Neural cell (in vitro differentiated cells): ENCODE measurements at regions not wholly inside any gene's neighbourhood (a gene's known extent, or its start where the extent isn't known, plus 50 kb on each side); places are given as distances from the start of the nearest gene placed in this dataset.

ENCODE experiments used
- H2AFZ ChIP-seq: fragments of 200-600, 300-800 bp; sonication (generic), shearing (Covaris generic); 2 replicates; pipeline ENCODE4 v1.6.0; 2014; ENCODE audit warnings: low read depth, mild to moderate bottlenecking, antibody characterized with exemption, low read length, moderate library complexity
- H3F3A ChIP-seq: fragments of 200-600 bp; shearing (Covaris generic); 2 replicates; pipeline ENCODE4 v1.6.1; 2016; ENCODE audit warnings: mild to moderate bottlenecking, moderate library complexity, mixed read lengths, antibody characterized with exemption, low read length; ENCODE audit not compliant: insufficient read depth, poor library complexity, severe bottlenecking
- H3K27ac ChIP-seq: fragments of 200-600, 300-800 bp; sonication (generic), shearing (Covaris generic); 2 replicates; pipeline ENCODE4 v1.5.1; 2014; ENCODE audit warnings: mild to moderate bottlenecking, low read length, moderate library complexity
- H3K27me3 ChIP-seq: fragments of 300-800, 200-600 bp; sonication (generic), shearing (Covaris generic); 2 replicates; pipeline ENCODE4 v1.6.0; 2014; ENCODE audit warnings: mild to moderate bottlenecking, low read depth, low read length, moderate library complexity; ENCODE audit not compliant: insufficient read depth
- H3K36me3 ChIP-seq: fragments of 300-800, 200-600 bp; sonication (generic), shearing (Covaris generic); 2 replicates; pipeline ENCODE4 v1.5.1; 2014; ENCODE audit warnings: mild to moderate bottlenecking, antibody characterized with exemption, low read length, moderate library complexity; ENCODE audit not compliant: insufficient read depth
- H3K4me2 ChIP-seq: fragments of 300-800, 200-600 bp; sonication (generic), shearing (Covaris generic); 2 replicates; pipeline ENCODE4 v1.6.0; 2014; ENCODE audit warnings: mild to moderate bottlenecking, low read length
- H3K4me3 ChIP-seq: fragments of 300-800, 200-600 bp; sonication (generic), shearing (Covaris generic); 2 replicates; pipeline ENCODE4 v1.5.1; 2014; ENCODE audit warnings: mild to moderate bottlenecking, low read length, moderate library complexity
- H3K79me2 ChIP-seq: fragments of 200-600 bp; shearing (Covaris generic); replicated peaks from 2 replicates; pipeline ENCODE4 v1.6.0; 2014; ENCODE audit warnings: mild to moderate bottlenecking, low read length, moderate library complexity; ENCODE audit not compliant: insufficient read depth
- H3K9ac ChIP-seq: fragments of 300-800, 200-600 bp; sonication (generic), shearing (Covaris generic); 2 replicates; pipeline ENCODE4 v1.6.1; 2016; ENCODE audit warnings: mild to moderate bottlenecking, low read length, mixed read lengths
- H3K9me2 ChIP-seq: fragments of 200-600 bp; shearing (Covaris generic); 2 replicates; pipeline ENCODE4 v1.6.1; 2016; ENCODE audit warnings: mild to moderate bottlenecking, low read length, mixed read lengths; ENCODE audit not compliant: insufficient read depth
- H3K9me3 ChIP-seq: fragments of 200-600, 300-800 bp; sonication (generic), shearing (Covaris generic); 2 replicates; pipeline ENCODE4 v1.6.1; 2016; ENCODE audit warnings: mild to moderate bottlenecking, mixed run types, low read length, moderate library complexity, mixed read lengths
- H4K20me1 ChIP-seq: fragments of 200-600 bp; shearing (Covaris generic); 2 replicates; pipeline ENCODE4 v1.6.1; 2016; ENCODE audit warnings: mild to moderate bottlenecking, mixed run types; ENCODE audit not compliant: insufficient read depth
- EP300 ChIP-seq: fragments of 450-650 bp; conservative IDR thresholded peaks from 2 replicates; pipeline ENCODE4 v1.6.1; 2014; ENCODE audit warnings: antibody characterized with exemption, mild to moderate bottlenecking, moderate library complexity; ENCODE audit not compliant: poor library complexity, severe bottlenecking
- EZH2 ChIP-seq: fragments of 200-600, 300-800 bp; shearing (Covaris generic), sonication (generic); IDR thresholded peaks from 2 replicates; pipeline ENCODE4 v1.6.1; 2014; ENCODE audit warnings: antibody characterized with exemption, low read length, borderline replicate concordance, mild to moderate bottlenecking; ENCODE audit not compliant: insufficient read depth, poor library complexity, severe bottlenecking
- MXI1 ChIP-seq: fragments of 450-650 bp; conservative IDR thresholded peaks from 2 replicates; pipeline ENCODE4 v1.6.1; 2014; ENCODE audit warnings: antibody characterized with exemption, mild to moderate bottlenecking; ENCODE audit not compliant: poor library complexity, severe bottlenecking
- POLR2AphosphoS5 ChIP-seq: IDR thresholded peaks from 2 replicates; pipeline ENCODE4 v1.6.1; 2012
- RAD21 ChIP-seq: fragments of 450-650 bp; conservative IDR thresholded peaks from 2 replicates; pipeline ENCODE4 v1.6.1; 2014; ENCODE audit warnings: antibody characterized with exemption, mild to moderate bottlenecking, moderate library complexity
- SMC3 ChIP-seq: fragments of 450-650 bp; conservative IDR thresholded peaks from 2 replicates; pipeline ENCODE4 v1.6.1; 2014; ENCODE audit warnings: antibody characterized with exemption, mild to moderate bottlenecking, moderate library complexity; ENCODE audit not compliant: poor library complexity
- TAF1 ChIP-seq: IDR thresholded peaks from 2 replicates; pipeline ENCODE4 v1.6.1; 2012; ENCODE audit warnings: low read depth
- TF ChIP-seq, protein P1 (sequence below): fragments of 450-650 bp; IDR thresholded peaks from 2 replicates; pipeline ENCODE4 v1.5.1; 2014; ENCODE audit warnings: antibody characterized with exemption, mild to moderate bottlenecking, moderate library complexity; ENCODE audit not compliant: poor library complexity, severe bottlenecking
- TF ChIP-seq, protein P2 (sequence below): IDR thresholded peaks from 2 replicates; pipeline ENCODE4 v1.6.1; 2012; ENCODE audit warnings: borderline replicate concordance

DNA sequence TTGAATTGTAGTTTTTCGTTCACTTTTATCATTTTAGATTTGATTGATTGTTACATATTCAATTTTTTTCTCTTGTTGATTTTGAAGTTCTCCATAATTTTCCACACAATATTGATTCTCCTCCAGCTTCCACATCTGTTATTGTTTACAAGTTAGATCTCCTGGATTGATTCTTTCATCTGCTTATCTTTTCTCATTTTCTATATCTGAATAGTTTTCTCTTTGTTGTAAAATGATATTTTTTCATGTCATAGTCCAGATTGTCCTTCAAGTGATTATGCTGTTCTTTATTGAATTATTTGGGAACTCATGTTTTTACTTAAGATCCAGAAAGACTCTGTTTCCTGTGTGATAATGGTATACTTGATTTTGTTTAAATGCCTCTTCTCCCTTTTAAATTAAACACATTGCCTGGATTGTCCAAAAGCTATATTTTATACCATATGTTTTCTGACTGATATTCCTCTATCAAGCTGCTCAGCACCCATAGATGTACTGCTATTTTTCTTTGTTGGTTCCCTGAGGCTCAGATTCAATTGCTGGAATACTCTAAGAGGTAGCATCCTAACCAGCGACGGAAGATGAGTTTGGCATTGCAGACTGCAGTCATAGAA, 206.6 kb upstream of the PRR16 start:
- Histone ChIP-seq H3K27ac (no peak overlapping the region), H3K9me2 (no peaks in the 10 kb centered on the region), H3K9me3 (no peaks in the 10 kb centered on the region), H3K9ac (no peak overlapping the region), H3K4me3 (no peak overlapping the region), H2AFZ (no peak overlapping the region), H3K4me2 (no peak overlapping the region), H3K79me2 (no peaks in the 10 kb centered on the region), H3K36me3 (no peaks in the 10 kb centered on the region), H4K20me1 (no peaks in the 10 kb centered on the region), H3F3A (no peaks in the 10 kb centered on the region), H3K27me3 (no peaks in the 10 kb centered on the region)
- TF ChIP-seq EZH2 (no peak), EP300 (no peak), TAF1 (no peak), POLR2AphosphoS5 (no peak), MXI1 (no peak), RAD21 (no peak), SMC3 (no peak)
- TF ChIP-seq, protein P1, sequence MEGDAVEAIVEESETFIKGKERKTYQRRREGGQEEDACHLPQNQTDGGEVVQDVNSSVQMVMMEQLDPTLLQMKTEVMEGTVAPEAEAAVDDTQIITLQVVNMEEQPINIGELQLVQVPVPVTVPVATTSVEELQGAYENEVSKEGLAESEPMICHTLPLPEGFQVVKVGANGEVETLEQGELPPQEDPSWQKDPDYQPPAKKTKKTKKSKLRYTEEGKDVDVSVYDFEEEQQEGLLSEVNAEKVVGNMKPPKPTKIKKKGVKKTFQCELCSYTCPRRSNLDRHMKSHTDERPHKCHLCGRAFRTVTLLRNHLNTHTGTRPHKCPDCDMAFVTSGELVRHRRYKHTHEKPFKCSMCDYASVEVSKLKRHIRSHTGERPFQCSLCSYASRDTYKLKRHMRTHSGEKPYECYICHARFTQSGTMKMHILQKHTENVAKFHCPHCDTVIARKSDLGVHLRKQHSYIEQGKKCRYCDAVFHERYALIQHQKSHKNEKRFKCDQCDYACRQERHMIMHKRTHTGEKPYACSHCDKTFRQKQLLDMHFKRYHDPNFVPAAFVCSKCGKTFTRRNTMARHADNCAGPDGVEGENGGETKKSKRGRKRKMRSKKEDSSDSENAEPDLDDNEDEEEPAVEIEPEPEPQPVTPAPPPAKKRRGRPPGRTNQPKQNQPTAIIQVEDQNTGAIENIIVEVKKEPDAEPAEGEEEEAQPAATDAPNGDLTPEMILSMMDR, result no peak
- TF ChIP-seq, protein P2, sequence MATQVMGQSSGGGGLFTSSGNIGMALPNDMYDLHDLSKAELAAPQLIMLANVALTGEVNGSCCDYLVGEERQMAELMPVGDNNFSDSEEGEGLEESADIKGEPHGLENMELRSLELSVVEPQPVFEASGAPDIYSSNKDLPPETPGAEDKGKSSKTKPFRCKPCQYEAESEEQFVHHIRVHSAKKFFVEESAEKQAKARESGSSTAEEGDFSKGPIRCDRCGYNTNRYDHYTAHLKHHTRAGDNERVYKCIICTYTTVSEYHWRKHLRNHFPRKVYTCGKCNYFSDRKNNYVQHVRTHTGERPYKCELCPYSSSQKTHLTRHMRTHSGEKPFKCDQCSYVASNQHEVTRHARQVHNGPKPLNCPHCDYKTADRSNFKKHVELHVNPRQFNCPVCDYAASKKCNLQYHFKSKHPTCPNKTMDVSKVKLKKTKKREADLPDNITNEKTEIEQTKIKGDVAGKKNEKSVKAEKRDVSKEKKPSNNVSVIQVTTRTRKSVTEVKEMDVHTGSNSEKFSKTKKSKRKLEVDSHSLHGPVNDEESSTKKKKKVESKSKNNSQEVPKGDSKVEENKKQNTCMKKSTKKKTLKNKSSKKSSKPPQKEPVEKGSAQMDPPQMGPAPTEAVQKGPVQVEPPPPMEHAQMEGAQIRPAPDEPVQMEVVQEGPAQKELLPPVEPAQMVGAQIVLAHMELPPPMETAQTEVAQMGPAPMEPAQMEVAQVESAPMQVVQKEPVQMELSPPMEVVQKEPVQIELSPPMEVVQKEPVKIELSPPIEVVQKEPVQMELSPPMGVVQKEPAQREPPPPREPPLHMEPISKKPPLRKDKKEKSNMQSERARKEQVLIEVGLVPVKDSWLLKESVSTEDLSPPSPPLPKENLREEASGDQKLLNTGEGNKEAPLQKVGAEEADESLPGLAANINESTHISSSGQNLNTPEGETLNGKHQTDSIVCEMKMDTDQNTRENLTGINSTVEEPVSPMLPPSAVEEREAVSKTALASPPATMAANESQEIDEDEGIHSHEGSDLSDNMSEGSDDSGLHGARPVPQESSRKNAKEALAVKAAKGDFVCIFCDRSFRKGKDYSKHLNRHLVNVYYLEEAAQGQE, result no peak

DNA sequence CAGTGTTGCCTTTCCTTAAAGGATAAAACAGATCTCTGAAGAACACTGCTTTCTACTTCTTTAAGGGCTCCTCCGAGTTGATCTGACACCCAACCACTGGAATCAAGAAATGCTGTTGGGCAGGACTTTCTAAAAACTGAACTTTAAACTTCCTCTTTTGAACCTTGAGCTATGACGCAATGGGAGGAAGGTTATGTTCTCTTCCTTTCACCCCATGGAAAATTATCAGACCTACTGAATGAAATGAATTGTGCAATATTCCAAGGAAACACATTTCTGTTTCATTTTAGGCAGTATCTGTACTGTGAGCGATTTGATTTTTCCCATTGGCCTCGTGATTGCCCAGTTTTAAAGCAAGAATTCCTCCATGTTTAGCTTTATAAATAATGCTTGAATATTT, 206.0 kb upstream of the PRR16 start:
- Histone ChIP-seq H3K27ac (no peak overlapping the region), H3K9me2 (no peaks in the 10 kb centered on the region), H4K20me1 (no peaks in the 10 kb centered on the region), H3K9me3 (no peaks in the 10 kb centered on the region), H3K27me3 (no peaks in the 10 kb centered on the region), H3K79me2 (no peaks in the 10 kb centered on the region), H3F3A (no peaks in the 10 kb centered on the region), H3K4me2 (no peak overlapping the region), H3K9ac (no peak overlapping the region), H3K36me3 (no peaks in the 10 kb centered on the region), H2AFZ (no peak overlapping the region), H3K4me3 (no peak overlapping the region)
- TF ChIP-seq TAF1 (no peak), SMC3 (no peak), RAD21 (no peak), EZH2 (no peak), MXI1 (no peak), EP300 (no peak), POLR2AphosphoS5 (no peak)
- TF ChIP-seq, protein P2, result no peak
- TF ChIP-seq, protein P1, result no peak
